K562 (cell line): ENCODE measurements at regions not wholly inside any gene's neighbourhood (a gene's known extent, or its start where the extent isn't known, plus 50 kb on each side); places are given as distances from the start of the nearest gene placed in this dataset.

Source experiments
- FOXJ3 ChIP-seq: sonication (generic); formaldehyde crosslinking; IDR thresholded peaks from 2 replicates; pipeline ENCODE4 v1.4.0; 2020; ENCODE audit warnings: mild to moderate bottlenecking, missing genetic modification reagents
- HCFC1 ChIP-seq: IDR thresholded peaks from 2 replicates; pipeline ENCODE4 v1.6.1; 2012; ENCODE audit warnings: low read depth, low read length, improper control_type of control experiment
- NR2F6 ChIP-seq: fragments of 450-650 bp; formaldehyde crosslinking; IDR thresholded peaks from 2 replicates; pipeline ENCODE4 v1.4.0; 2020; ENCODE audit warnings: mild to moderate bottlenecking
- POLR2A ChIP-seq: fragments of 450-650 bp; conservative IDR thresholded peaks from 2 replicates; pipeline ENCODE4 v1.6.1; 2016
- SRSF9 ChIP-seq: fragments of 200-400 bp; formaldehyde crosslinking; IDR thresholded peaks from 2 replicates; pipeline ENCODE4 v1.6.1; 2017; ENCODE audit warnings: low read depth, low read length, borderline replicate concordance
- TEAD2 ChIP-seq: fragments of 450-650 bp; IDR thresholded peaks from 2 replicates; pipeline ENCODE4 v1.6.1; 2016; ENCODE audit warnings: missing genetic modification characterization, control low read depth, missing compliant biosample characterization
- TF ChIP-seq, protein P1 (sequence below), 3 experiments: IDR thresholded peaks in 2 of 3; conservative IDR thresholded peaks in 1 of 3; 2 replicates each; pipeline ENCODE4 v1.5.1; 2011 to 2012; ENCODE audit warnings: low read length in 3 of 3, mild to moderate bottlenecking in 3 of 3, control low read depth in 2 of 3, improper control_type of control experiment in 1 of 3, inconsistent platforms in 1 of 3, low read depth in 1 of 3, mixed read lengths in 1 of 3, moderate library complexity in 1 of 3; ENCODE audit not compliant: insufficient read depth in 2 of 3
- TF ChIP-seq, protein P2 (sequence below), 2 experiments: fragments of 450-650 bp; formaldehyde crosslinking in 1 of 2; IDR thresholded peaks; 2 replicates each; pipeline versions ENCODE4 v1.4.0 to v1.6.1; 2014 to 2020; ENCODE audit warnings: mild to moderate bottlenecking in 2 of 2, borderline replicate concordance in 1 of 2, low read depth in 1 of 2

- TF ChIP-seq HCFC1 (no peak), FOXJ3 (CRISPR knock-in tag) (no peak), TEAD2 (tag) (no peak), NR2F6 (no peak), POLR2A (no peak), SRSF9 (no peak)
- TF ChIP-seq, protein P1, sequence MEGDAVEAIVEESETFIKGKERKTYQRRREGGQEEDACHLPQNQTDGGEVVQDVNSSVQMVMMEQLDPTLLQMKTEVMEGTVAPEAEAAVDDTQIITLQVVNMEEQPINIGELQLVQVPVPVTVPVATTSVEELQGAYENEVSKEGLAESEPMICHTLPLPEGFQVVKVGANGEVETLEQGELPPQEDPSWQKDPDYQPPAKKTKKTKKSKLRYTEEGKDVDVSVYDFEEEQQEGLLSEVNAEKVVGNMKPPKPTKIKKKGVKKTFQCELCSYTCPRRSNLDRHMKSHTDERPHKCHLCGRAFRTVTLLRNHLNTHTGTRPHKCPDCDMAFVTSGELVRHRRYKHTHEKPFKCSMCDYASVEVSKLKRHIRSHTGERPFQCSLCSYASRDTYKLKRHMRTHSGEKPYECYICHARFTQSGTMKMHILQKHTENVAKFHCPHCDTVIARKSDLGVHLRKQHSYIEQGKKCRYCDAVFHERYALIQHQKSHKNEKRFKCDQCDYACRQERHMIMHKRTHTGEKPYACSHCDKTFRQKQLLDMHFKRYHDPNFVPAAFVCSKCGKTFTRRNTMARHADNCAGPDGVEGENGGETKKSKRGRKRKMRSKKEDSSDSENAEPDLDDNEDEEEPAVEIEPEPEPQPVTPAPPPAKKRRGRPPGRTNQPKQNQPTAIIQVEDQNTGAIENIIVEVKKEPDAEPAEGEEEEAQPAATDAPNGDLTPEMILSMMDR (IDR thresholded peaks at IDR 0.05 in 2 of 3, conservative IDR thresholded peaks at IDR 0.05 in 1 of 3; ENCODE audit: insufficient read depth in 2 of 3, low read depth in 1 of 3, low read length in 3 of 3) = no peak
- TF ChIP-seq, protein P2, sequence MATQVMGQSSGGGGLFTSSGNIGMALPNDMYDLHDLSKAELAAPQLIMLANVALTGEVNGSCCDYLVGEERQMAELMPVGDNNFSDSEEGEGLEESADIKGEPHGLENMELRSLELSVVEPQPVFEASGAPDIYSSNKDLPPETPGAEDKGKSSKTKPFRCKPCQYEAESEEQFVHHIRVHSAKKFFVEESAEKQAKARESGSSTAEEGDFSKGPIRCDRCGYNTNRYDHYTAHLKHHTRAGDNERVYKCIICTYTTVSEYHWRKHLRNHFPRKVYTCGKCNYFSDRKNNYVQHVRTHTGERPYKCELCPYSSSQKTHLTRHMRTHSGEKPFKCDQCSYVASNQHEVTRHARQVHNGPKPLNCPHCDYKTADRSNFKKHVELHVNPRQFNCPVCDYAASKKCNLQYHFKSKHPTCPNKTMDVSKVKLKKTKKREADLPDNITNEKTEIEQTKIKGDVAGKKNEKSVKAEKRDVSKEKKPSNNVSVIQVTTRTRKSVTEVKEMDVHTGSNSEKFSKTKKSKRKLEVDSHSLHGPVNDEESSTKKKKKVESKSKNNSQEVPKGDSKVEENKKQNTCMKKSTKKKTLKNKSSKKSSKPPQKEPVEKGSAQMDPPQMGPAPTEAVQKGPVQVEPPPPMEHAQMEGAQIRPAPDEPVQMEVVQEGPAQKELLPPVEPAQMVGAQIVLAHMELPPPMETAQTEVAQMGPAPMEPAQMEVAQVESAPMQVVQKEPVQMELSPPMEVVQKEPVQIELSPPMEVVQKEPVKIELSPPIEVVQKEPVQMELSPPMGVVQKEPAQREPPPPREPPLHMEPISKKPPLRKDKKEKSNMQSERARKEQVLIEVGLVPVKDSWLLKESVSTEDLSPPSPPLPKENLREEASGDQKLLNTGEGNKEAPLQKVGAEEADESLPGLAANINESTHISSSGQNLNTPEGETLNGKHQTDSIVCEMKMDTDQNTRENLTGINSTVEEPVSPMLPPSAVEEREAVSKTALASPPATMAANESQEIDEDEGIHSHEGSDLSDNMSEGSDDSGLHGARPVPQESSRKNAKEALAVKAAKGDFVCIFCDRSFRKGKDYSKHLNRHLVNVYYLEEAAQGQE (IDR thresholded peaks at IDR 0.05; ENCODE audit: borderline replicate concordance) = no peak
- TF ChIP-seq, protein P2 (CRISPR knock-in tag; IDR thresholded peaks at IDR 0.05; ENCODE audit: low read depth) = no peak
Measured at GRCh38 chr19:31438401-31439269, 89.4 kb upstream of the TSHZ3 start.
